Activated gamma-delta T cell treated with anti-CD3 and anti-CD28 coated beads, Interleukin-2, amount 50 U/mL, for 16 hours (primary cell): ENCODE measurements at regions not wholly inside any gene's neighbourhood (a gene's known extent, or its start where the extent isn't known, plus 50 kb on each side); places are given as distances from the start of the nearest gene placed in this dataset.

Experiments used
- DNase-seq: peaks from one replicate; pipeline ENCODE4 v3.0.0-alpha.2; 2020; ENCODE audit warnings: low read depth

- no peak for DNase-seq
These were observed 179.6 kb upstream of the MIR17HG start for GRCh38 chr13:91167706-91168385.

GRCh38 chr13:91168386-91168711 is 179.1 kb upstream of the MIR17HG start:
- no peak for DNase-seq

- no peak for DNase-seq
These were observed 178.0 kb upstream of the MIR17HG start for GRCh38 chr13:91169321-91170050.

- no peak for DNase-seq
These were observed 175.3 kb upstream of the MIR17HG start for GRCh38 chr13:91172160-91172559.

GRCh38 chr13:91174886-91175501 is 172.5 kb upstream of the MIR17HG start:
- no peak for DNase-seq

GRCh38 chr13:91178099-91178498 is 169.4 kb upstream of the MIR17HG start:
- no peak for DNase-seq

GRCh38 chr13:91181892-91182291 is 165.6 kb upstream of the MIR17HG start:
- no peak for DNase-seq

GRCh38 chr13:91184244-91184926 is 163.1 kb upstream of the MIR17HG start:
- DNase-seq: no peak

GRCh38 chr13:91185294-91185863 is 162.1 kb upstream of the MIR17HG start:
- DNase-seq: no peak

- no peak for DNase-seq
These were observed 160.0 kb upstream of the MIR17HG start for GRCh38 chr13:91187522-91187921.

- no peak for DNase-seq
These were observed 158.0 kb upstream of the MIR17HG start for GRCh38 chr13:91189506-91189905.

- DNase-seq: no peak
These were observed 154.1 kb upstream of the MIR17HG start for GRCh38 chr13:91193358-91193757.

- DNase-seq: no peak
These were observed 151.7 kb upstream of the MIR17HG start for GRCh38 chr13:91195789-91196188.

GRCh38 chr13:91196958-91197357 is 150.5 kb upstream of the MIR17HG start:
- no peak for DNase-seq

GRCh38 chr13:91199866-91200265 is 147.6 kb upstream of the MIR17HG start:
- DNase-seq: no peak

- no peak for DNase-seq
These were observed 147.0 kb upstream of the MIR17HG start for GRCh38 chr13:91200486-91200885.

- DNase-seq: no peak
These were observed 144.1 kb upstream of the MIR17HG start for GRCh38 chr13:91203430-91203829.

- no peak for DNase-seq
These were observed 140.2 kb upstream of the MIR17HG start for GRCh38 chr13:91207261-91207660.

- no peak for DNase-seq
These were observed 136.0 kb upstream of the MIR17HG start for GRCh38 chr13:91211510-91211909.

- no peak for DNase-seq
These were observed 135.3 kb upstream of the MIR17HG start for GRCh38 chr13:91212231-91212630.

GRCh38 chr13:91214031-91214430 is 133.5 kb upstream of the MIR17HG start:
- no peak for DNase-seq

GRCh38 chr13:91216928-91217700 is 130.4 kb upstream of the MIR17HG start:
- DNase-seq: no peak
